HG03066 (cell line): ENCODE measurements at regions not wholly inside any gene's neighbourhood (a gene's known extent, or its start where the extent isn't known, plus 50 kb on each side); places are given as distances from the start of the nearest gene placed in this dataset.
"Not testable (repeated sequence)": the region's sequence is repeated elsewhere in the genome, so short reads cannot be mapped to it uniquely, and the experiment has no call there.

ENCODE experiments used
- ATAC-seq: cut with Tn5 transposase; IDR thresholded peaks from one replicate; pipeline ENCODE4 v1.9.1; 2021; ENCODE audit warnings: low read depth; ENCODE audit not compliant: unreplicated experiment

GRCh38 chr11:116328391-116328790 is 444.4 kb downstream of the BUD13 start:
- no peak for ATAC-seq

- ATAC-seq, result no peak
Measured at GRCh38 chr11:116326146-116326545, 446.6 kb downstream of the BUD13 start.

- no peak for ATAC-seq
Measured at GRCh38 chr11:116325247-116325646, 447.5 kb downstream of the BUD13 start.

- not testable (repeated sequence) for ATAC-seq
Measured at GRCh38 chr11:116324077-116324476, 448.7 kb downstream of the BUD13 start.

GRCh38 chr11:116317212-116317611 is 455.6 kb downstream of the BUD13 start:
- ATAC-seq, result no peak

- ATAC-seq, result no peak
Measured at GRCh38 chr11:116314006-116314405, 458.8 kb downstream of the BUD13 start.

- no peak for ATAC-seq
Measured at GRCh38 chr11:116312570-116313391, 460.0 kb downstream of the BUD13 start.

GRCh38 chr11:116311206-116311605 is 461.6 kb downstream of the BUD13 start:
- ATAC-seq, result no peak

- no peak for ATAC-seq
Measured at GRCh38 chr11:116310698-116311097, 462.1 kb downstream of the BUD13 start.

GRCh38 chr11:116310226-116310625 is 462.6 kb downstream of the BUD13 start:
- no peak for ATAC-seq

- no peak for ATAC-seq
Measured at GRCh38 chr11:116309446-116309845, 463.3 kb downstream of the BUD13 start.

- ATAC-seq, result no peak
Measured at GRCh38 chr11:116302756-116303155, 470.0 kb downstream of the BUD13 start.

- no peak for ATAC-seq
Measured at GRCh38 chr11:116301141-116301540, 471.6 kb downstream of the BUD13 start.

- no peak for ATAC-seq
Measured at GRCh38 chr11:116300232-116300631, 472.6 kb downstream of the BUD13 start.

- ATAC-seq, result no peak
Measured at GRCh38 chr11:116294630-116295029, 478.2 kb downstream of the BUD13 start.

- ATAC-seq, result no peak
Measured at GRCh38 chr11:116287866-116288265, 484.9 kb downstream of the BUD13 start.

GRCh38 chr11:116285026-116285425 is 487.8 kb downstream of the BUD13 start:
- no peak for ATAC-seq

- ATAC-seq, result no peak
Measured at GRCh38 chr11:116283300-116283699, 489.5 kb downstream of the BUD13 start.

- ATAC-seq, result no peak
Measured at GRCh38 chr11:116282481-116282880, 490.3 kb downstream of the BUD13 start.

GRCh38 chr11:116281173-116282160 is 491.3 kb downstream of the BUD13 start:
- no peak for ATAC-seq

- no peak for ATAC-seq
Measured at GRCh38 chr11:116279511-116279910, 493.3 kb downstream of the BUD13 start.
